Heart right ventricle (tissue), 16 donors: ENCODE measurements at regions not wholly inside any gene's neighbourhood (a gene's known extent, or its start where the extent isn't known, plus 50 kb on each side); places are given as distances from the start of the nearest gene placed in this dataset.

Source experiments
- ATAC-seq, 8 donors: fragments of 200-7000 bp; cut with Tn5 transposase; one replicate each; pipeline ENCODE4 v1.9.1; 2020; ENCODE audit warnings: mild to moderate bottlenecking in 8 of 8, moderate library complexity in 8 of 8, moderate number of reproducible peaks in 1 of 8
- DNase-seq, 2 donors: peaks; one replicate each; pipeline ENCODE4 v3.0.0-alpha.2; 2020
- H3K27ac ChIP-seq, 10 donors: fragments of 200-600 bp; sonication (generic) in 2 of 10; one replicate each; pipeline versions ENCODE4 v1.5.0 to v1.8.0; 2020 to 2022; ENCODE audit warnings: mild to moderate bottlenecking in 3 of 10
- H3K27me3 ChIP-seq, 7 donors: fragments of 200-600 bp; one replicate each; pipeline ENCODE4 v1.8.0; 2021 to 2022; ENCODE audit warnings: mild to moderate bottlenecking in 2 of 7
- H3K36me3 ChIP-seq, 9 donors: fragments of 200-600 bp; sonication (generic) in 1 of 9; one replicate each; pipeline versions ENCODE4 v1.5.0 to v1.8.0; 2020 to 2022; ENCODE audit warnings: mild to moderate bottlenecking in 2 of 9
- H3K4me1 ChIP-seq, 9 donors: fragments of 200-600 bp; sonication (generic) in 1 of 9; one replicate each; pipeline versions ENCODE4 v1.5.0 to v1.8.0; 2020 to 2022; ENCODE audit warnings: mild to moderate bottlenecking in 4 of 9
- H3K4me3 ChIP-seq, 10 donors: fragments of 200-600 bp; sonication (generic) in 2 of 10; one replicate each; pipeline versions ENCODE4 v1.5.0 to v1.8.0; 2020 to 2022; ENCODE audit warnings: mild to moderate bottlenecking in 7 of 10, moderate library complexity in 2 of 10
- H3K9me3 ChIP-seq, 11 donors: fragments of 200-600 bp in 10 of 11; sonication (generic) in 2 of 11; one replicate each; pipeline versions ENCODE4 v1.5.0 to v1.8.0; 2013 to 2022; ENCODE audit warnings: mild to moderate bottlenecking in 2 of 11, control low read depth in 1 of 11, moderate library complexity in 1 of 11
- WGBS, 2 donors: extraction: QIAGEN DNeasy Blood & Tissue Kit; methylation state at CpG; one replicate each; pipeline ENCODE4 v1.1.7; 2013; ENCODE audit warnings: inconsistent platforms in 1 of 2; 5-methylcytosine and 5-hydroxymethylcytosine counted together
- intact Hi-C, 10 donors: fragments of 100-400 bp; cut with DNase I; formaldehyde crosslinking; loops; one replicate each; pipeline versions ENCODE4 v1.11.1 to v1.14.2; 2022
- TF ChIP-seq, protein P1 (sequence below), 9 donors: fragments of 200-600 bp; sonication (generic) in 2 of 9; IDR thresholded peaks; one replicate each; pipeline versions ENCODE4 v1.5.0 to v1.8.0; 2021 to 2022; ENCODE audit warnings: antibody characterized with exemption in 9 of 9, mild to moderate bottlenecking in 5 of 9, moderate library complexity in 1 of 9
- donor health status: Arrhythmogenic right ventricular cardiomyopathy.
- donor health status: ischemic (EF 13 %, LVEDD 7.1; RV severe dilation, severe dysfunction).
- donor health status: healthy with polysubstance abuse.
- donor health status: DM: no; HTN: yes; CAD: no.
- donor health status: DM: no; HTN: no; CAD: no.
- donor health status: ischemic (EF 25% LVEDD 6.9; RV normal size, moderate dysfunction).
- donor health status: ischemic (EF 25% LVEDD 5.7; RV mildly dilated, moderate dysfunction).
- donor health status: healthy.
- donor health status: DM: yes; HTN: yes; CAD: no.
- donor health status: Ischemic cardiomyopathy.
- donor health status: ischemic (EF 35%, LVEDD 5.7; RV mildly dilated, moderate dysfunction).
- donor health status: nonischemic (EF 11% LVEDD 7.7; RV severe dilation, severe dysfunction).
- donor health status: DM: yes; HTN: yes; CAD: no.
- donor health status: PGD.
- donor health status: ischemic (EF 29% LVEDD 5.4; RV normal size, mild dysfunction).
- donor health status: nonischemic (EF 23%, LVEDD 6.1; RV moderate dilation, normal function).

DNA sequence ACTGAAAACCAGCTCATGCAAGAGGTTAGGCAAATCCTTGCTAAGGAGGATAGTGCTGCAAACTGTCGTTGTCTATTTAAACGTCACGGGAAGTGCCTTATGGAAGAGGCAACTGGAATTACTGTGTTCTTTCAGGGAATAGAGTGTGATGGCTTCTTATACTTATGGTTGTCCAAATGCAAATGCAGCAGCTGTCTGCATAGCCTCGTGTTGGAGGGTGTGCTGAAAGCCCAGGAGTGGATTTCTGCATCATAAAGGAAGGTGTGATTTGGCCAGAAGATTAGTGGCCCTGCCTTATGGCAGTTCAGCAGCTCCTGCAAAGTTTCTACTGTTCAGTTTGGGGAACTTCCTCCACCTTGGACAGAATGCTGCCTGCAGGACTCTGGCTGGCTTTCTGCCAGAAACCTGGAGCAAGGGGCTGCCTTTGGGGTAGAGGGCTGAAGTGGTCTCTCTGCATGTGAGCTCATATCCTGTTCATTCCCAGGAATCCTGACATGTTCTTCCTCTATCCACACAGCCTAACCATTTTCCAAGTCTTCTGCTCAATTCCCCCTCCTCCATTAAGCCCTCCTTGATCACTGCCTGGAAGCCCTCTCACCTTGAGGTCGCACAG lies 321.2 kb upstream of the CXCR4 start:
- no peak overlapping the region for H3K27ac ChIP-seq
- WGBS, 2 donors = 53 to 58% methylated on average over 5 of the region's 5 CpGs
- TF ChIP-seq, protein P1, sequence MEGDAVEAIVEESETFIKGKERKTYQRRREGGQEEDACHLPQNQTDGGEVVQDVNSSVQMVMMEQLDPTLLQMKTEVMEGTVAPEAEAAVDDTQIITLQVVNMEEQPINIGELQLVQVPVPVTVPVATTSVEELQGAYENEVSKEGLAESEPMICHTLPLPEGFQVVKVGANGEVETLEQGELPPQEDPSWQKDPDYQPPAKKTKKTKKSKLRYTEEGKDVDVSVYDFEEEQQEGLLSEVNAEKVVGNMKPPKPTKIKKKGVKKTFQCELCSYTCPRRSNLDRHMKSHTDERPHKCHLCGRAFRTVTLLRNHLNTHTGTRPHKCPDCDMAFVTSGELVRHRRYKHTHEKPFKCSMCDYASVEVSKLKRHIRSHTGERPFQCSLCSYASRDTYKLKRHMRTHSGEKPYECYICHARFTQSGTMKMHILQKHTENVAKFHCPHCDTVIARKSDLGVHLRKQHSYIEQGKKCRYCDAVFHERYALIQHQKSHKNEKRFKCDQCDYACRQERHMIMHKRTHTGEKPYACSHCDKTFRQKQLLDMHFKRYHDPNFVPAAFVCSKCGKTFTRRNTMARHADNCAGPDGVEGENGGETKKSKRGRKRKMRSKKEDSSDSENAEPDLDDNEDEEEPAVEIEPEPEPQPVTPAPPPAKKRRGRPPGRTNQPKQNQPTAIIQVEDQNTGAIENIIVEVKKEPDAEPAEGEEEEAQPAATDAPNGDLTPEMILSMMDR (IDR thresholded peaks at IDR 0.05) = no peak
- DNase-seq (no peak), ATAC-seq (no peak)
- H3K36me3 ChIP-seq = no peaks in the 10 kb centered on the region
- H3K4me1 ChIP-seq = no peaks in the 10 kb centered on the region
- H3K27me3 ChIP-seq = peaks cover 0 to 18% (median 6%) of the 10 kb centered on the region in 7 donors
- no peak overlapping the region for H3K4me3 ChIP-seq
- intact Hi-C loops = no loop called here
- H3K9me3 ChIP-seq = no peaks in the 10 kb centered on the region

DNA sequence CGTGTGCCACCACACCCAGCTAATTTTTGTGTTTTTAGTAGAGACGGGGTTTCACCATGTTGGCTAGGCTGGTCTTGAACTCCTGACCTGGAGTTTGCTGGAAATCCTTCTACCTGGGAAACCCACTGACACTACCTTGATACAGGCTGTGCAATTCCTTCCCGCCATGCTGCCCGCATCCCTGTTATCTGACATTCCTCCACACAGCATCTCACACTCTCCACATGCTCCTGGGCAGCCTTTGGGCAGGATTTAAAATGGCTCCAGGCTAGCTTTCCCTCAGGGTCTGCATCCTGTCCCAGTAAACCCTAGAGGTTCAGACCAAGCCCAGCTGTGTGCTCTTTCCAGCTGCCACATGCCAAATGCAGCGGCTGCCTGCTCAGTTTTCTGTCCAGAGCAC lies 319.5 kb upstream of the CXCR4 start:
- intact Hi-C loops = no loop called here
- H3K27ac ChIP-seq = no peak overlapping the region
- no peaks in the 10 kb centered on the region for H3K4me1 ChIP-seq
- TF ChIP-seq, protein P1 (IDR thresholded peaks at IDR 0.05) = no peak
- WGBS, 2 donors = 83 to 92% methylated on average over 5 of the region's 5 CpGs
- H3K4me3 ChIP-seq = no peak overlapping the region
- H3K27me3 ChIP-seq = peaks cover 0 to 18% (median 6%) of the 10 kb centered on the region in 7 donors
- H3K9me3 ChIP-seq = no peaks in the 10 kb centered on the region
- no peak for ATAC-seq
- no peak for DNase-seq
- no peaks in the 10 kb centered on the region for H3K36me3 ChIP-seq

DNA sequence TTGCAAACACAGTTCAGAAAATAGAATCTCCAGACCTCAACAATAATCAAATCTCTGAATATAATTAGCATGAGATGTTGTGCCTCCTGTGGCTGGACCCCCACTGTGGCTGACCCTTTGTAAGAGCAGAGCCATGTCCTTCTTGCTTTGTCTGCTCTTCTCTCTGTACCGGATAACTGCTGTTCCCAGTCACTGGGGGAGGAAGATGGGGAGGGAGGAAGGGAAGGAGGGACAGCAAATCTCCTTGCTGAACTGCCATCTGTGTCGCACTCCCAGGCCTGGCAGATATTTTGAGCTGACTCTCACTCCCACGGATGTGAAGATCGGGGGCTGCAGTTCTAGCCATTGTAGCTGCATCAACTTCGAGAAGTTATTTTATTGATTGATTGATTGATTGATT lies 319.0 kb upstream of the CXCR4 start:
- Histone ChIP-seq H3K4me3 (no peak overlapping the region), H3K27me3 (peaks cover 0 to 18% (median 6%) of the 10 kb centered on the region in 7 donors), H3K36me3 (no peaks in the 10 kb centered on the region), H3K4me1 (no peaks in the 10 kb centered on the region), H3K9me3 (no peaks in the 10 kb centered on the region), H3K27ac (no peak overlapping the region)
- intact Hi-C loops = no loop called here
- TF ChIP-seq, protein P1 (IDR thresholded peaks at IDR 0.05) = no peak
- 39 to 51% methylated on average over 5 of the region's 5 CpGs for WGBS, 2 donors
- DNase-seq (no peak), ATAC-seq (no peak)

DNA sequence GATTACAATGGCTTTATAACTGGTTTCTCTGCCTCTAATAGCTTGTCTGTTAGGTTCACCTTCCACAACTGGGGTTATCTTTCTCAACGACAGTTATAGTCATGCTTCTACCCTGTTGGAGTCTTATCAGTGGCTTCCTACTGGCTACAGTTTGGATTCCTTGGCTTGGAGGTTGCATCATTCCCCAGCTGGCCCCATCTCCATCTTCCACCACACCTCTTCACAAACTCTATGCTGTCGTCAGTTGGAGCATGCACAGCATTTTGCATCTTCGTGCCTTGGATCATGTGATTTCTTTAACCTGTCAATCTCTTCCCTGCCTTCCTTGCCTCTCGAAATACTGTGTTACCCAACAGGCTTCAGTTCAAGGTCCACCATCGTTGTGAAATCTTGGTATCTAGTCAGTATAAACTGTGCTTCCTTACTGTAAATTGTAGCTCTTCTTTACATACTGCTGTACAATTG lies 316.3 kb upstream of the CXCR4 start:
- Histone ChIP-seq H3K4me1 (no peaks in the 10 kb centered on the region), H3K36me3 (no peaks in the 10 kb centered on the region), H3K27ac (no peak overlapping the region), H3K27me3 (peaks cover 0 to 18% (median 6%) of the 10 kb centered on the region in 7 donors), H3K9me3 (peaks cover 0 to 7% (median 0%) of the 10 kb centered on the region in 11 donors), H3K4me3 (no peak overlapping the region)
- TF ChIP-seq, protein P1 (IDR thresholded peaks at IDR 0.05) = no peak
- DNase-seq = no peak
- intact Hi-C loops = no loop called here
- WGBS, 2 donors = 53 to 55% methylated on average over 5 of the region's 5 CpGs
- ATAC-seq = no peak
